C1 segment of cervical spinal cord (tissue), 14 donors: ENCODE measurements at regions not wholly inside any gene's neighbourhood (a gene's known extent, or its start where the extent isn't known, plus 50 kb on each side); places are given as distances from the start of the nearest gene placed in this dataset.
A peak's percentile ranks its signal among the peaks of the same experiment; 100 is the strongest.

ENCODE experiments used
- DNase-seq, 14 donors: peaks; one replicate each; lab custom pipeline; 2025; lab: John Stamatoyannopoulos, UW

DNA sequence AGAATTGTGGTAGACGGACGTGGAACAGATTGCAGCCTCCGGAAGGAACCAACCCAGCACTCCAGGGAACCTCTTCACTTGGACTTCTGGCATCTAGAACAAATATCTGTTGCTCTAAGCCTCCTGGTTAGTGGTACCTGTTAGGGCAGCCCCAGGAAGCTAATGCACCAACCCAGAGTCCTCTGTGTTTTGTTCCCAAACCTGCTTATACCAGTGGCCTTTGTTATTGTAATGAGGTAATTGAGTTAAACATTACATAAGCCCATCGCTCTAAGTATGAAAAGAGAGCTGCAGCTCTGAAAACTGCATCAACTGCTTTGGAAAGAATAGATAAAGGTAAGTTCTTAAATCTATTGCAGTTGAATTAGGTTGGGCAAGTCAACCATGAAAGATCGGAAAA, 516.7 kb downstream of the NPHP4 start:
- DNase-seq = no peak

DNA sequence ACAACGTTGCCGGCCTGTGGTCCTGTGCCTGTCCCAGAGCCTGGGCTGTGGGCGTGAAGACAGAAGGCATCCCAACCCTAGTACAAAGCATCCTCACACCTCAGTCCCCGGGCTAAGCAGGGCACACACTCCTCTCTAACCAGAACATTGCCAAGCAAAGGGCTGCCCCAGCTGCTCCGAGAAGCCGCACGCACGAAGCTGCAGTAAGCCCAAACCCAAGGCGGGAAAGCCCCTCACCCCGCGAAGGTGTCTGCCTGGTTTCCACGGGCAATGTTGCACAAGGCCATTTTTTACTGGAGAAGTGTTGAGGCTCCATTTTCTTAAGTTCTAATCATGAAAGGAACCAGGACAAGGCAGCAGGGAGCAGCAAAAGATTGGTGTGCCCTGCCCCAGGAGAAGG, 519.0 kb downstream of the NPHP4 start:
- no peak for DNase-seq

DNA sequence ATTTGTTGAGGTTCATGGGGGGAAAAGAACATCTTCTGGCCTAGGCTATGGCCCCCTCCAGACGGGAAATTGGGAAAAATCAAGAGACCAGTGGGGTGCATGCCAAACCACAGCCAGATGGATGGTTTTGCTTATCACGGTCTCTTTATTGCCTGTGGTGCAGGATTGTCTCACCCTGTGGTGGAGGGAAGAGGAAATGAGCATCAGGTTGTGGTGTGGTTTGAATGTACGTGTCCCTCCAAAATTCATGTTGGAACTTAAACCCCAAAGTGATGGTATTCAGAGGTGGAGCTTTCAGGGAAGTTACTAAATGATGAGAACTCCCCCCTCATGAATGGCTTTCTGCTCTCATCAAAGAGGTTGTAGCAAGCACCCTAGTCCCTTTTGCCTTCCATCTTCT, 525.7 kb downstream of the NPHP4 start:
- no peak for DNase-seq

DNA sequence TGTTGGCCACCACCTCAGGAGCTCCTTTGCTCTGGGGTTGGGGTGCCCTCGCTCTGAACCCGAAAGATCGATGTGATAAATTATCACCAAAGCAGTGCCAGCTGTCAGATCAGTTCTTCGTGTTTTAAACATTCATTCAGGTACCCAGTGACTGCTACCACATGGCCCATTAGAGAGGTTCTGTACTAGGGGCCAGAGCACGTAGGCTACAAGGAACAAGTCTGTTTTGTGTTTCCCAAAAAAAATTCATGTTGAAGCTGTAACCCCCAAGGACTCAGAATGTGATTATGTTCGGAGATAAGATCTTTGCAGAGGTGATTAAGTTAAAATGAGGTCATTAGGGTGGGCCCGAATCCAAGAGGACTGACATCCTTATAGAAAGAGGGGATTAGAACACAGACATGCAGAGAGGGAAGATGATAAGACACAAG, 526.9 kb downstream of the NPHP4 start:
- no peak for DNase-seq

DNA sequence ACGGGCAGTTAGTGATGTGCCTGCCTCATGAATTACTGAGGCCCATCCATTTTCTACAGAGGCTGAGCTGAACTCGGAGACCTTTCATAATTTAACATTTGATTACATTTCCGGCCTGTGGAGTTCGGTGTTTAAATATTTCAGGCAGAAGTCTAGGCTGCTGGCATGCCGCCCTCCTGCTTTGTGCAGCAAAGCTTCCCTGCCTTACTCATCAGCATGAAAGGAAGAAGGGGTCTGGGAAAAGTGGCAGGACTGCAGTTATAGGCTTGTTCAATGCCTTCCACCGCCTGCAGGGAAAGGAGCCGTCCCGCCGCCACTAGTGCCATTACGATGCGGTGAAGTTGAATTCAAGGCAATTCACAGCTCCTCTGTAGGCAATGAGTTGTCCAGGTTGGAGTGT, 527.9 kb downstream of the NPHP4 start:
- no peak for DNase-seq

DNA sequence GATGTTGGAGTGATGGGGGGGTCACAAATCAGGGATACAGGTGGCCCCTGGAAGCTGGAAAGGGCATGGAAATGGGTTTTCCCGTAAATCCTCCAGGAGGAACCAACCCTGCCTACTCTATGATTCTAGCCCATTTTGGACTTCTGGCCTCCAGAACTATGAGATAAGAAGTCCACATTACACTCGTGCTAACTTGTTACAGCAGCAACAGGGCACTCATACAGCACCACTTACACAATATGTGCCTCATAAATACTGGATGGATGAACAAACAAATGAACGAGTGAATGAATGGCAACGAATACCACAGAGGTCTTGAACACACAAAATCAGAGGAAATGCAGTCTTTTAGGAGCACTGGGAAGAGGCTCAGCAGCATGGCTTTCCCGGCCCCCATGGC, 531.3 kb downstream of the NPHP4 start:
- DNase-seq = no peak

DNA sequence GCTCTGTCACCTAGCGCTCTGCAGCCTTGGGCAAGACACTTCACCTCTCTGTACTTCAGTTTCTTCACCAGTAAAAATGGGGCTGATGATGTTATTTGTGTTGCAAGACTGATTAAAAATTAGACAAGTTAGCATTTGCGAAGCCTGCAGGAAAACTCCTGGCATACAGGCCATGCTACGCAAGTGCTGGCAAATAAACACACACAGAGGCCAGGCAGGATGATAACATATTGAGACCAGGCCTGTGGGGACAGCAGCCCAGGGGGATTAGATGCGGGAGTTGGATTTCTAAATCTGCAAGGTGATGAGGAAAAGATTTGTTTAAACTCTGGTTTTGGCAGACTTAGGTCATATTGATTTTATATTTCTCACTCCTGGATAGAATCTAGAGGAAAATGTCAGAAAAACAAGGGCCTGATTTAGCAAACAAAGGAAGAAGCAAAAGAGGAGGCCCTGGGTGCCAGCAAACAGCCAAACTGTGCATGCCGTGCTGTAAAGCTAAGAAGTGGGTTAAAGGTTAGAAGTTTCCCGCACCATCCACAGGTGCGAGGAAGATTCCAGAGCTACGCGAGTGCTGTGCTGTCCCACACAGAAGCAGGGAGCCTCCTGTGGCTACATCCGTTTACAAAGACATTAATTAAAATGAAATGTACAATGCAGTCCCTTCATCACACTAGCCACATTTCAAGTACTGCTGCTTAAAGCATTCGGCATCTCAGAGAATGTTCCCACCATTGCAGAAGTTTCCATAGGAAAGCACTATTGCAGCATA, 532.2 kb downstream of the NPHP4 start:
- no peak for DNase-seq

DNA sequence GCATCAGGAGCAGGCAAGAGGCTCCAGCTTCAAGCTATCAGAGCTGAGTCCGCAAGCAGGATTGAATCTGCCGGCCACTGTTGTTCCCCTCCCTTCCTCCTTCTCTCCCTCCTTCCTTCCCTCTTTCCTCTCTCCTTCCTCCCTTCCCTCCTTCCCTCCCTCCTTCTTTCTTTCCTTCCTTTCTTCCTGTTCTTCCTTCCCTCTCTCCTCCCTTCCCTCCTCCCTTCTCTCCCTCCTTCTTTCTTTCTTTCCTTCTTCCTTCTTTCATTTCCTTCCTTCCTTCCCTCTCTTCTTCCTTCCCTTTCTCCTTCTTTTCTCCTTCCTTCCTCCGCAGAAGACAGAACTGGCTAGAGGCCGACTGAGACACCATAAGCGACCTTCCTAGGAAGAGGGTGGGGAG, 534.0 kb downstream of the NPHP4 start:
- no peak for DNase-seq

DNA sequence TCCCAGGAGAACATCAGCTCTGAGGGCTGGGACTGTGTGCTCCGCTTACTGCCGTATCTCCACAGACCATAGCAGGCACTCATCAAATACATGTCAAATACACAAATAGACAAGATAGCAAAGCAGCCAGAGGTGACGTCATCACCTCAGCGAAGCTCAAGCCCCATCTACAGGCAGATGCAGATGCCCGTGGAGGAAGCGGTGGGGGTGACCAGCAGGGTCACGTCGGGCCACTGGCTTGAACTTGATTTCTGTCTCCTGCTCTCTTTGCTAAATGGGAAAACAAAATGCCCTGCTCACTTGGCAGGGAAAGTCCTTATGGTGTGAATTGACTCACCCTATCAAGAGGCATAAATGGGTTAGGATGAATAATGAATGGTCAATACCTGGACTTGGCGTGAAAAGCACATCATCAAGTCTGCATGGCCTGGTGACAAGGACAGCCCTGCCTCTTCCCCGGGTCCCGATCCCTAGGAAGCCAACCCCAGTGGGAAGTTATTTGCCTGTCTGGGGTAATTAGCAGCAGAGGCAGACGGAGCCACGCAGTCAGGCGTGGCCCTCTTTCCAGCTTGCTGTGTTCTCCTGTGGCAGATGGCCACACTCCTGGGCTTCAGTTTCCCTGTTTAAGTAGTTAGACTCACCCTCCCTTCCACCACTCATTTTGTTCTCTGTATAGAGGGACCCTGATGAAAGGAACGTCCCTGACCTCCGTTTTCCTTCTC, 536.0 kb downstream of the NPHP4 start:
- DNase-seq = peak in 1 of 14 donors; percentile 19

DNA sequence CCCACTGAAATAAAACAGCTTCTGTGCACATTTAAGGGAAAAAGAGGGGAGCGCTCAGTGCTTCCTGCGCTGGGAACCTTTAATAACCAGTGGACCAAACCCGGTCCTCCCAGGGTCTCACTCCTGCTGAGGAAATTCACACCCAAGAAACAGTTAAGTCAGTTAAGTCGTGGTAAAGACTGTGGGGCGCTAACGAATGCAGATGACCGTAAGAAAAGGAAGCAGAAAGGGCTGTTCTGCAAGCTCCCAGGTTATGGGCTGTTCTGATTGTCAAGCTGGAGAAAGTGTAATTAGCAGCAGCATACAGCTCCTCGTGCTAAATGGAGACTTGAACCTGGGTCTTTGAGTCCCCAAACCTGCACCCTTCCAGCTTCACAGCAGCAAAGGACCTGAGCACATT, 536.6 kb downstream of the NPHP4 start:
- no peak for DNase-seq

DNA sequence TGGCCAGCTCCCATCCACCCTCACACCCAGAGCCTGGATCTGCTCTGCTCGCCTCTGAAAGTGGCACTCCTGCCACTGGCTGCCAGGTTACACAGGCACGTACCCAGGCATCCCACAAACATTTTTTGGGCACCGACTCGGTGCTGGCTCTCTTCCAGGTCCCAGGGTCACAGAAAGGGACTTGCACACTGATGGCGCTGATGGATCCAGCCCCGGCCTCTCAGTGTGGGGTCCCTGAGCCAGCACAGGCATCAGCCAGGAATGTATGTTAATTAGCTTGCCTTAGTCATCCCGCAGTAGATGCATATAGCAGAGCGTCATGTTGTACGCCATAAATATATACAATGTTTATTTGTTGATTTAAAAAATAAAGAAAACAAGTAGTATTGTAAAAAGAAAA, 537.2 kb downstream of the NPHP4 start:
- no peak for DNase-seq

DNA sequence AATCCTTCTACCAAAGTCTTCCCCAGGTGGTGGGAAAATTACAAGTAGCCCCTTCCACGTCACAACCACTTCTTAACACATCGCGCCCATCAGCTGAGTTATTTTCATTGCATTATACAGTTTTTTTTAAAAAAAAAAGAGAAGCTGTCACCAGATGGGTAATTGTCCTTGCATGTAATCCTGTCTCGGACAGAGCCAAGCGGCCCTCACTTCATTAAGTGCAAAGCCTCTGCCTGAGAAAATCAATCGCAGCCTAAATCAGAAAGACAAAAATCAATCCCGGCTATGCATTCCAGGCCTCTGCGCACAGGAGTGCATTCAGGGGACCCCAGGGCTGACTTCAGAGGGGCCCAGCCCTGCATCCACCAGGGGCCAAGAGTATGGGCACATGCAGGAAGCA, 538.9 kb downstream of the NPHP4 start:
- no peak for DNase-seq

DNA sequence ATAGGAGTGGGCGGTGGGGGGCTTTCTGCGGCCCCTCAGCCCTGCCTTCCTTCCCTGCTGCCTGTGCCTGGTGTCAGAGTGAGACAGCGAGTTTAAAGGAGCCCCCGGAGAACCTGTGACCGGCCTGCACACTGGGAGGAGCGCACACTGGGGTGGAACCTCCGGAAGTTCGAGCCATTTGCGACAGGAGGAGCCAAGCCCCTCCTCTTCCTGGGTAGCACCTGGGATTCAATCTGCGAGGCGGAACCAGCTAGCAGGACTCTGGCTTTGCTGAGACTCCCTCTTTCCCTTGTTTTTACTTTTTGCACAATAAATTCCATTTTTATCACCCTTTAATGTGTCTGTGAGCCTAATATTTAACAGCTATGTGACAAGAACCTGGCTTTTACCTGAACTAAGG, 540.6 kb downstream of the NPHP4 start:
- DNase-seq = no peak

DNA sequence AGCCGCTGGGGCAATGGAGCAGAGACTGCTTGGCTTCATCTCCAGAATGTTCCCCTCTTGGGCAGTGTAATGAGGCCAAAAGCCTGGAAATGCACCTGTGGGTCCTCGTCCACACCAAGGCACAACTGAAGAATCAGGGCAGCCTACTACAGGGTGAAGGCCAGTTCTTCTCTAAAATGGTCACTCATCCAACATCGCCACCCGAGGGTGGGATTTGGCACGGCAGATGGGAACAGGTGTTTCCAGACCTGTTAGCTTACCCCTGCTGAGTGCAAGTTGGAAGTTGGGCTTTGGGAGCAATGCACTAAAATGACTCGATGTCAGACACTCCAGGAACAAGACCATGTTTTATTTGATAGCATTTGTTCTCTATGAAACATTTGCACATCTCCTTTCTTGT, 543.7 kb downstream of the NPHP4 start:
- DNase-seq = peak in 1 of 14 donors; percentile 73

DNA sequence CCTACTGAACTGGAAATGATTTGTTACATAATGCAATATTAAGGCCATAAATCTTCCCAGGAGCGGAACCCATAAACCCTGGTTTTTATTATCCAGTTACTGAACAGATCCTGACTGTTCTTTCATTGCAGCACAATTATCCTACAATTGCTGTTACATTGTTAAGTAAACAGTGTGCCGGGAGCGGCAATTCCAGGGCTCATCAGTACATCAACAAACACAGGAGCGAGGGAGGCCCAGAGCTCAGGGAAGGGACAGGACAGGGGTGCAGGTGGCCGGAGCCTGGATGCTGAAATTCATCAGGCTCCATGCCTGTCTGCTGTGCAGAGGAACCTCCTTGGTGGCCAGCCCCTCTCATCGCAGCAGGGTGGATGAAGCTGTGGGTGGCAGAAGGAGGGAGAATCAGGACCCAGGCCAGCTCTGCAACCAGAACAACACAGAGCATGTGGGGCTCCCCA, 544.7 kb downstream of the NPHP4 start:
- DNase-seq = no peak

DNA sequence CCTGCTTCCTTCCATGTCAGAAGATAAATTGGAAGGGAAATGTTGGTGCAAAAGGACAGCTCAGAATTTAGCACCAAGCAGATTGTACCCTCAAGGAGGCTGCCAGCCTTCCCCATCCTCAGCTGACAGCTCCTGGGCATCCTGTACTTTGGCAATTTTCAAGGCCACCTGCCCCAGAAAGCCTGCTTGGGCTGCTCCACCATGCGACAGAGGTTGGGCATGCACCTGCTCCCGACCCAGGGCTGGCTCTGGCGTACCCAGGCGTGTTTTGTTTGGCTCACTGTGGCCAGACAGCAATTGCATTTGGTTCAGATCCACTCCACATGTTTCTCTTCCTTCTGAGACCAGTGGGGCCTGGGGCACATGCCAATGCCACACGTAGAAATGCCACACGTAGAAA, 547.8 kb downstream of the NPHP4 start:
- DNase-seq = peak in 2 of 14 donors; percentile 23 to 94

DNA sequence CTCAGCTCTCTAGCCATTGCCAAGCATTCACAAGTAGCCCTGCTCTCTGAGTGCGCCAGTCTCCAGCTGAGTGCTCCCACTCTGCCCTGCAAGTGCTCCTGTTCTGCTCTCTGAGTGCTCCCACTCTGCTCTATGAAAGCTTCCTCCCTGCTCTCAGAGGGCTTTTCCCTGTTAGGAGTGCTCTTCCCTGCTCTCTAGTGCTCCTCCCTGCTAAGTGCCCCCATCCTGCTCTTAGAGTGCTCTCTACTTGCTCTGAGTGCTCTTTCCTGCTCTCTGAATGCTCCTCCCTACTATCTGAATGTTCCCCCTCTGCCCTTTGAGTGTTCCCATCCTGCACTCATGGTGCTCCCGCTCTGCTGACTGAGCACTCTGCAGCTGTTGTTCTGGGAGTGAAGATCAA, 555.4 kb downstream of the NPHP4 start:
- DNase-seq = no peak

DNA sequence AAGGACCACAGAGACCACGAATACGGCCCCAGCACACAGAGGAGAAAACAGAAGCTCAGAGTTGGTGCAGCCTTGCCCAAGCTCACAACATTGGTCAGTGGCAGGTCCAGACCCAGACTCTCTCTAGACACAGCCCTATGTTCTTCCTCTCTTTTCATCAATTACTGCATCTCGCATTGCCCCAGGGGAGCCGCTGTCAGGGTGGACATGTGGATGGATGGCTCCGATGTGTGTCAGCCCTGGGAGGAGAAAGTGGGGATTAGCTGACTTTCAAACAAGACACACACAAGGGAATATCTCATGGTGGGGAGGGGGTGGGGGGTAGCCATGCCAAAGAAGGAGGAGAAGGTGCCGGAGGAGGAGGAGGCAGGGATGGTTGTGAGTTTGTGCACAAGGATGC, 556.8 kb downstream of the NPHP4 start:
- no peak for DNase-seq

DNA sequence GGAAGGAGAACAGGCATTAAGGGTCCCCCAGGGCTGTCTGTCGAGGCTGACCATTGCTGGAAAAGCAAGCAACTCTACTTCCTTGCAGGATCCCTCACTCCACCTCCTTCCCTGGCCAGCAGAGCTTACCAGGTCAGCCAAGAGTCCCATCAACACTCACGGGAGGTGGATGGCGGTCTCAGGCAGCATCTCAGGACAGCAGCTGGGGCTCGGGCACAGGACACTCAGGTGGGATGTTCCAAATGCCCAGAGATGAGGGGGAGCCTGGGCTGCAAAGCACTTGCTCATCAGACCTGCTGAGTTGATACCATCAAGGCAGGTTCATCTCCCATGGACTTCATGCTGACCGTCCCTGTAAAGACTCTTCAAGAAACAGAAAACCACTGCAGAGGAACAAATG, 559.8 kb downstream of the NPHP4 start:
- no peak for DNase-seq

DNA sequence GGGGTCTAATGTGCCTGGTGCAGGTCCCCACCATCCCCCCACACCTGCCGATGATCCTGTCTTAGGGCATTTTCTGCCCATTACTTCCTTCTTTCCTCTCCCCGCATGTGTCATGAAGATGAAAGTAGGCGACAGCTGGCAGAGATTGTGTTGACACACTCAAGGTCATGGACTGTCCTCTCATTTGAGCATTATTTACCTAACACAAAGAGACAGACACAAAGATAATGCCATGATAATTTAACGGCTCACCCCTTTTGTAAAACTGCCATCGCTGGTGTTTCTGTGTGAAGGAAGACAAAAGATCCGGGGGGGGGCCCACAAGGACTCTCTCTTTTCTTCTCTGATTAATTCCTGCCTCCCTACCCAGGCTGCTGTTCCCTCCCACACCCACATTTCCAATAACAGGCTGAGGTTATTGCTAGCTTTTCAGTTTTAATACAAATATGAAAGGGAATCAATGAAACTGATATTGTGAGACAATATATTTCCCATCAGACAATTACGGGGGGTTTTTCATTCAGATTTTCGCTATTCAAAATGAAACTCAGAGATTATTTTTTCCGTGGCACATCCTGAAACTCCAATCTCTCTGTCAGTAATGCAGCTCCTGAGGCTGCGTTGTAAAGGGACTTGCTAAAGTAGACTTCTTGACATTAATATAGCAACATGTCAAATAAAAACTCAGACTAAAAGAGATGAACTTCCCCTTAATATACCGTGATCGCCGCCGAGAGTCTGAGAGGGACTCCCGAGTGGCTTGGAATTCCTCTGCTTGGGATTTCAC, 561.1 kb downstream of the NPHP4 start:
- no peak for DNase-seq

DNA sequence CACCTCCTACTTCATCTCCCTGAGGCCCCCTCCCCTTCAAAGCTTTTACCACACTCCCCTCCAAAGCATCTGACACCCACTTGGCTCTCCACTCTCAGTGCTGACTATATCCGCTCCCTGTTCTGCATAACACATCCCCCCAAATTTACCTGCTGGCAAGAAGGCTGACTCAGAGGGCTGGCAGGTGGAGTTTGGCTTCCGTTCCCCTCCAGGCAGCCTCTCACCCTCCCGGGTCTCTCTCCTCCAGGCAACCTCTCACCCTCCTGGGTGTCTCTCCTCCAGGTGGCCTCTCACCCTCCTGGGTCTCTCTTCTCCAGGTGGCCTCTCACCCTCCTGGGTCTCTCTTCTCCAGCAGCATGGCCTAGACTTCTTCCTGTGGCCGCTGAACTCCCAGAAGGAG, 562.1 kb downstream of the NPHP4 start:
- DNase-seq = no peak

DNA sequence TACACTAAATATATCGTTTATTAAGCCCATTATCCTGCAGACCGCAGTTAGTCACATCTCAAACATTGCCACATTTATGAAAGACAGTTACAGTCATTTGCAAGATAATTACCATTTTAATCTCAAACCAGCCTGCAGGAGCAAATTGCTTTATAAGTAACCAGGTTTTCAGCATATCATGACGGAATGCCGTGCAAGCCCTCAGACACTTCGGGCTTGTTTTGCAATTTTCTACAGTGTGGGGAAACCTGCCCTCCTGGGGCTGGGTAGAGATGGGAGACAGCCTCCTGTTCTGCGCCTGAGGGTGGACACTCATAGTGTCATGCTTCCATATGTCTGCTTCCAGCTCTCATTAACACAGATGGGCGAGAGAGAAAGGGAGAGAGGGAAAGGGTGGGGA, 563.9 kb downstream of the NPHP4 start:
- no peak for DNase-seq
